Occipital lobe (tissue), 1 donor: ENCODE measurements at regions not wholly inside any gene's neighbourhood (a gene's known extent, or its start where the extent isn't known, plus 50 kb on each side); places are given as distances from the start of the nearest gene placed in this dataset.
"Not testable (repeated sequence)": the region's sequence is repeated elsewhere in the genome, so short reads cannot be mapped to it uniquely, and the experiment has no call there.

ENCODE experiments used
- DNase-seq: peaks from one replicate; lab custom pipeline; 2025; lab: John Stamatoyannopoulos, UW

DNA sequence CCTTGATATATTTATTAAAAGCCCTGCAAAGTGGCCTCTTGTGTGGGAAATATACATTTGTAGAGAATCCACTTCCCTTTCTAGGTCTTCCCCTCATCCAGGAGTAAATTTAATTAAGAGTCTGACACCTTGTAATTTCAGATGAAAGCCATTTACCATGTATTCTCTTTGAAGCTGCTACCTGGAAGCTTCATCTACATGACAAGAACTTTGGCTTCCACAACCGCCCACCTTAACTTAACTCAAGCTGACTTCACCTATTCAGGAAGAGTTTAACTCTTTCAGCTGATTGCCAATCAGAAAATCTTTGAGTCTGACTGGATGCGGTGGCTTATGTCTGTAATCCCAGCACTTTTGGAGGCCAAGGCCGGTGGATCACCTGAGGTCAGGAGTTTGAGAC, 899.9 kb downstream of the TAF11L14 start:
- no peak for DNase-seq

DNA sequence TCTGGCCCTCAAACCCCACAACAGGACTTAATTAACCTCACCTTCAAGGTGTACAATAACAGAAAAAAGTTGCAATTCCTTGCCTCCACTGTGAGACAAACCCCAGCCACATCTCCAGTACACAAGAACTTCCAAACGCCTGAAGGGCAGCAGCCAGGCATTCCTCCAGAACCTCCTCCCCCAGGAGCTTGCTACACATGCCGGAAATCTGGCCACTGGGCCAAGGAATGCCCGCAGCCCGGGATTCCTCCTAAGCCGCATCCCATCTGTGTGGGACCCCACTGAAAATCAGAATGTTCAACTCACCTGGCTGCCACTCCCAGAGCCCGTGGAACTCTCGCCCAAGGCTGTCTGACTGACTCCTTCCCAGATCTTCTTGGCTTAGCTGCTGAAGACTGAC, 901.5 kb downstream of the TAF11L14 start:
- not testable (repeated sequence) for DNase-seq

DNA sequence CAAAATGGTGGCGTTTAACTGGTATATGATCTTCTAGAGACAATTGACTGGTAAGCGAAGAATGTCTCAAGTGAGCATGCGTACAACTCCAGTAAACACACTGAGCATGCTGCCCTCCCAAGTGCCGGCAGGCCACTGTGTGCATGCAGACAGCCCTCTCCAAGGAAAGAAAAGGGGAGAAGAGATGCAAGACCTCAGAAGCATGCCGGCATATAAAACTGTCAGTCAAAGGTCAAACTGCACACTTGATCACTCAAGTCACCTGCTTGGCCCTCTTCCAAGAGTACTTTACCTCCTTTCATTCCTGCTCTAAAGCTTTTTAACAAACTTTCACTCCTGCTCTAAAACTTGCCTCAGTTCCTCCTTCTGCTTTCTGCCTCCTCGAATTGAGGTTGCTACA, 910.2 kb downstream of the TAF11L14 start:
- DNase-seq, result no peak

DNA sequence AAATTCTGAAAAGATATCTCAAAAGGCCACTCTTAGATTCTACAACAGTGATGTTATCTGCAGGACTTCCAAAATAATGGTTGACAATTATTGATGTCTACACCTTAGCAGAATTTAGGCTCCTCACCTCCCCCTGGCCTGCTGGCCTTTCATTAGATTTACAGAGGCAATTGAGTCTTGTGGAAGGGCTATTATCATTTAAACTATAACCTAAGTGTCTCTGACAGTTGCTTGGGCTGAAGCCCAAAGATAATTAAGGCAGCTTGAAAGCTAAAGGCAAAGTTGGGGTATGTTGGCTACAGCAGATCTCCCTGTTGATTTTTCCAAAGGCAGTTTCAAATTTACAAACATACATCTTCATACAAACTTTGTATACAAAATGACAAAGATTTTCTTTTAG, 912.3 kb downstream of the TAF11L14 start:
- DNase-seq, result no peak

DNA sequence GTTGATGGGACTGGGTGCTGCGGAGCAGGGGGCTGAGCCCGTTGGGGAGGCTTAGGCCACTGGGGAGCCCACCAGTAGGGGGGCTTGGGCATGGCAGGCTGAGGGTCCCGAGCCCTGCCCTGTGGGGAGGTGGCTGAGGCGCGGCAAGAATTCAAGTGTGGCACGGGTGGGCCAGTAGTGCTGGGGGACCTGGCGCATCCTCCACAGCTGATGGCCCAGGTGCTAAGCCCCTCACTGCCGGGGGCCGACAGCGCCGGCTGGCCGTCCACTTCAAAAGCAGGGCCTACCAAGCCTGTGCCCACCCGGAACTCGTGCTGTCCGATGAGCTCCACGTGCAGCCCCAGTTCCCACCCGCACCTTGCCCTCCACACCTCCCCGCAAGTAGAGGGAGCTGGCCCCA, 917.5 kb downstream of the TAF11L14 start:
- DNase-seq, result no peak

DNA sequence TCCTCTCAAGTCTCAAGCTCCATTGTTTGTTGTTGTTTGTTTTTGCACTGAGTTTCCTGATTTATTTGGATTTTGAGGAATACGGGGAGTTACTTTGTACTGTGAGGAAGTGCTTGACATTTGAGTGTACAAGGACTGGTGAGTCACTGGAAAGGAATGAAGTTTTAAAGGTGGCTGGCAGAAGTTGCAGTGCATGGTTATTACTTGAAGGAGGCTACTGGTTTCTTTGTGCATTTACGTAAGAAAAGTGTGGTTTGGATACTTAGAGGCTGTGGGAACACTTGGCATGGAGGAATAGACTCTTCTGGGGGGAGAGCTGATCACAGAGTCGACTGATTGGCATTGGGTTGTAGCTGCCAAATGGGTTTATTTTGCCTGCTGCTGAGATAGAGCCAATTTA, 919.0 kb downstream of the TAF11L14 start:
- no peak for DNase-seq

DNA sequence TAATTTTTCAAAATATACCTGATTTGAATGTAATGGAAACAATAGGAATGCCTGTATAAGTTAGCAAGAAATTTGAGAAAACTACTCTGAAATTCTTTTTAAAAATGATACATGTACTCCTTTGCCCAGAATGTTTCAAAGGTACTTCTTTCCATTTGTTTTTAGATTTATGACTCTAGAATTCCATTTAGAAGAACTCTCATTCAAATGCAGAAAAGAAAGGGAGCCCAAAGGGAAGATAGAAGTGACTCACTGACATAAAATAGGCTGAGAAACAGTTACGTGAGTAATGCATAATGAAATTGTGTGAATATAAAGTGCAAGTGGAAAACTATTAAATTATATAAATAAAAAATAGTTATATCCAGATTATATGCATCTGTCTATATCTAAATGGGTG, 926.3 kb downstream of the TAF11L14 start:
- DNase-seq, result no peak

DNA sequence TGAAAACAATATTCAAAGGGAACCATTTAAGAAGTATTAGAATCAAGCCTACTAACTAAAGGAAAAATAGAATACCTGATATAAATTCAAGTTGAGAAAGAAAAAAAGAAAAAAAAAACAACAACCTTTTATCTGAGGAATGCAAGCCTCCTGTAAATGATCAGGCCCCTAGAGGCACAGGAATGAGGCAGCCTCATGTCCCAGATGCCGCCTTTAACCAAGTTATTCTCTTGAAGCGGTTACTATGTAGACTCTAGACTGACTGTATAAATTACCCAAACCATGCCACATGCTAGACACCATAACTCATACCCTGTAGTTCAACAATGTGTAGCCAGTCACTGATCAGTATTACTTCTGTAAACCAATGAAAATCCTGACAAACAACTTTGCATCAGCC, 929.6 kb downstream of the TAF11L14 start:
- no peak for DNase-seq

DNA sequence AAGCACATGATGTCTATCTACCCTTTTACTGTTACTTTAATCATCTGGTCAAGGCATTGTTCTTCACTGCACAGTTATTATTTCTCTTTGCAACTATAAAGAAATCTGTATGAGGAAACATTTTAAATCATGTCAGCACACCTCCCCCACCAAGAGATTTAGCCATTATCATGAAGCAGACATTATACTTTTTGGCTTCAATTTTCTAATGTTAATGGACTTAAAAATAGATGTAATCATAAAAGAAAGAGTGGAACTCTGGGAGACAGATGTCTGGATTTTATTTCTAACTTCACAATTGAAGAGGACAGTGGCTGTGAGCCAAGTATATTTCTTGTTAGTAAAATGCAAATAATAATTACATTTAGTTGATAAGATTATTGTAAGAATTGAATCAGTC, 932.4 kb downstream of the TAF11L14 start:
- no peak for DNase-seq

DNA sequence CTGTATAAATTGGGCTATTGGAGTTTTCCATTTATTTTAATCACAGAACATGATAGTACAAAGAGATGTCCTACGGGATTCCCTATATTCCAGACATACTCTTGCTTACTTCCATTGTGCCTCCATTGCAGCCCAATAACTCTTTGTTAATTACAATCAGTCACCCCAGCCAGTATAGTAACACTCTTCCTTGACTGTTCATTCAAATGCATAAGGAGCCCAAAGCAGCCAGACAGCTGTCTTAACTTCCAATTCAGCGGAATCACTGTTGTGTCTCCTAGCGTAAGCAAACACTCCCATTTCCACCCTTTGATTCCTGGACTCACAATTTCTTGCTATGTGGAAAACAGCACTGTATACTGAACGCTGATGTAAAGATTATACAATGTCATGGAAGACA, 942.3 kb downstream of the TAF11L14 start:
- no peak for DNase-seq

DNA sequence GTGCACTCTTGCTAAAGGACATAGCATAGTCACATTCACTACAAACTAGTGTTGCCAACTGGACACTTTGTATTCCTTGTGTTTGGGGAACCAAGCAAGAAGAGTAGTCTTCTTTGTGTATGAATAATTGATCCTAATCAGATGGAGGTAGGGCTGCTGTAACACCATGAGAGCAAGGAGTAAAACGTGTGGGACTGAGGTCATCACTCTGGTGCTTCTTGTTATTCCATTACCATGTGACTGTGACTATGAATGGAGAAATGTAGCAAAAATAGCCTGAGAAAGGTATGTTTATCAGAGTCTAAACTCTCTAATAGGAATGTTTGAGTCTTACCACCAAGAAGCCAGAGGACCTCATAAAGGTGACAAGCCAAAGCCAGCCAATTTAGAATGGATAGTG, 966.9 kb downstream of the TAF11L14 start:
- DNase-seq, result no peak

DNA sequence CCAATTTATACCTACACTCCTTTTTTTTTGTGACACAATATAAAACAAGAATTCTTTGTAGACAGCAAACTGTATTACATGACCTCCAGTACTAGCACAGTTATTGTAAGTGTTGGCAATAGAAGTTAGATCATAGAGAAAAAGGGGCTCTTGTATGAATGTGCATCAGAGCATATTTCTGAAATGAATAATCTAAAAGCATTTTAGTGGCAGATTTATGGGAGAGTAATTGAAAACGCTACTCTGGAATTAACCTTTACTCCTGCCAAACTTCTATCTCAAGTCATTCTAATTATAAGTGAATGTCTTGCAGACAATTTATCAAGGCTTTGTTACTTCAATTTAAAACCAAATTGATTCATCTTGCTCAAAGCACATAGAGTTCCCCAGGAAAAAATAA, 968.1 kb downstream of the TAF11L14 start:
- no peak for DNase-seq

DNA sequence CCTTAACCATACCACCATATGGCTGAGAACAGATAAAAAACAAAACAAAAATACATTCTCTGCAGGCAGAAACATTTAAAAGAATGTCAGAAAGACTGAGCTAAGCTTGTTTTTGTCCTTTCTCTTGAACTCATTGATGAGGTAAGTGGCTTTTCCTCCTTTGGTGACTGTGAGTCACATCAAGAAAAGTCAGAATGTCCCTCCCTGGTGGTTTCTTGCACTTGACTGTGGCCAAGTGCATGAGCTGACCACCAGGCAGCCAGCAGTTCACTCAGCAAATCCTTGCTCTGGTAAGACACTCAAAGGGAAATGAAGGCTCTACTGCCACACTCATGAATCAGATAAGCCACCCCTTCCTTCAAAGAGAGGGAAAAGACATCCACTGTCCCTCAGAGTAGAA, 970.9 kb downstream of the TAF11L14 start:
- DNase-seq, result no peak

DNA sequence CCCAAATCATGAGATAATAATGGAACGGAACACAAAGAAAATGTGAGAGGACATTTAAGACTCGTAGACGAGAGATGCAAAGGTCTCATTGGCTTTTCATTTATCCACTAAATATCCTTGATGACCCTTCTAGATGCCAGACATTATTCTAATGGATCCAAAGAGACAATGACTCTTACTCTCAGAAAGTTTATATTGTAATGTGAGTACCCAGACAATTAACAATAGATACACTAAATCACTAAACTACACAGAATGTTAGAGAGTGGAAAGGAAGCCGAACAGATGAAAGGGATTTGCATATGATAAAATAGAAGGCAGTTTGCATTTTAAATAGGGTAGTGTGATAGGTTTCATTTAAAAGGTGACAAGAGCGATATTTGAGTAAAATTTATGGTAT, 973.3 kb downstream of the TAF11L14 start:
- no peak for DNase-seq

DNA sequence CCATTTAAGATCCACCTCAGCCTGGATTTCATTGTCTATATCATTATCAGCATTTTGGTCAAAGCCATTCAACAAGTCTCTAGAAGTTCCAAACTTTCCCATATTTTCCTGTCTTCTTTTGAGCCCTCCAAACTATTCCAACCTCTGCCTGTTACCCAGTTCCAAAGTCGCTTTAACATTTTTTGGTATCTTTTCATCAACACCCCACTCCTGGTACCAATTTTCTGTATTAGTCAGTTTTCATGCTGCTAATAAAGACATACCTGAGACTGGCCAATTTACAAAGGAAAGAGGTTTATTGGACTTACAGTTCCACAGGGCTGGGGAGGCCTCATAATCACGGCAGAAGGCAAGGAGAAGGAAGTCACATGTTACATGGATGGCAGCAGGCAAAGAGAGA, 982.9 kb downstream of the TAF11L14 start:
- DNase-seq, result not testable (repeated sequence)

DNA sequence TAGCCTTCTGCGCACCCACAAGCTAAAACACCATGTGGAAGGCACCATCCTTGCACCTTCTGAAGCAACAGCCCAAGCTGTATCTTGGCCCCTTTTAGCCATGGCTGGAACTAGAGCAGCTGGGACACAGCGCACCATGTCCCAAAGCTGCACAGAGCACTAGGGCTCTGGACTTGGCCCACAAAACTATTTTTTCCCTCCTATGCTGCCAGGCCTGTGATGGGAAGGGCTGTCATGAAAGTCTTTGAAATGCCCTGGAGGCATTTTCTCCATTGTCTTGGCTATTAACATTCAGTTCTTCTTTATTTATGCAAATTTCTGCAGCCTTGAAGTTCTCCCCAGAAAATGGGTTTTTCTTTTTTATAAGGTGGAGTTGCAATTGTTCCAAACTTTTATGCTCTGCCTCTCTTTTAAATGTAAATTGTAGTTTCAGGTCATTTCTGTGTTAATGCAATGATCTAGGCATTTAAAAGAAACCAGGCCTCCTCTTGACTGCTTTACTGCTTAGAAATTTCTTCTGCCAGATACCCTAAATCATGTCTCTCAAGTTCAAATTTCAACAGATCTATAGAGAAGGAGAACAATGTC, 996.3 kb downstream of the TAF11L14 start:
- no peak for DNase-seq

DNA sequence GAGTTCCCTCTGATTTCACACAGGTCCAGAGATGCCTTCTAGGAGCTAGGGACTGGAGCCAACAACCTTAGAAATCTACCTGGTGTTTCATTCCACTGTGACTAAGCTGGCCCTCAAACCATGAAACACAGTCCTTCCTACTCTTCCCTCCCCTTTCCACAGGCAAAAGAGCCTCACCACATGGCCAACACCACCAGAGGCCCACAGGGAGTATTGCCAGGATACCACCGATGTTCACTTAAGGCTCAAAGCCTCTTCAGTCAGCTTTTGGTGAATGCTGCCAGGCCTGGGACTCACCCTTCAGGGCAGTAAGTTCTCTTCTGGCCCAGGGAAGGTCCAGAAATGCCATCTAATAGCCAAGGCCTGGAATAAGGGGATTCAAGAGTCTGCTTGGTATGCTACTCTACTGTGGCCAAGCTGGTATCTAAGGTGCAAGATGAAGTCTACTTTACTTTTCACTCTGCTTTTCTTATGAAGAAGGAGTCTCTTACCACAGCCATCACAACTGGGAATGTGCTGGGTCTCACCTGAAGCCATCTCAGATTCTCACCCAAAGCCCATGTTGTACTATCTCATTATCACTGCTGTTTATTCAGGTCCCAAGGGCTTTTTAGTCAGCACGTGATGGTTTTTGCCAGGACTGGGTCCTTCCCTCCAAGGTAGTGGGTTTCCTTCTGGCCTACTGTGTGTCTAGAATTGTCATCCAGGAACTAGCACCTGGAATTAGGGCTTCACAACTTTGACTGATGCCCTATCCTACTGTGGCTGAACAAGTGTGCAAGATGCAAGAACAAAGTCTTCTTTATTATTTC, 1018.4 kb downstream of the TAF11L14 start:
- DNase-seq, result no peak

DNA sequence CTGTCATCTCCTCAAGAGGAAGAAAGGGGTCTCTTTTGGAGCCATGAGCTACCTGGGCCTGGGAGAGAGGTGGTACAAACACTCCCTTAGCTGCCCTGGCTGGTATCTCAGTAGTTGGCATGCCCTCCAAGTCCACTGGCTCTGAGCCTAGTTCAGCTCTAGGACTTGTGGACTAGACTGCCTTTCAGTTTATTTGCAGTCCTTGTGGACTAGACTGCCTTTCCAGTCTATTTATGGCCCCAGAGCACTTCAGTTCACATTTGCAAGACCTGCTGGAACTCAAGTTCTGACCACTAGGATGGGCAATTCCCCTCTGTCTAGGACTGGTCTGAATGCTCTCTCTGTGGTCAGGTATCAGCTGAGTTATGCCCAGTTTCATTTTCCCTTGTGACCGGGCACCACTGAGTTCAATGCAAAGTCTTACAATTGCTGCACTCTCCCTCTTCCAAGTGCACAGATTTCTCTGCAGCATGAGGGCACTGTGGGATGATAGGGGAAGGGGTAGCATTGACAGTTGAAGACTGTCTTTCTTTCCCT, 1019.0 kb downstream of the TAF11L14 start:
- no peak for DNase-seq

DNA sequence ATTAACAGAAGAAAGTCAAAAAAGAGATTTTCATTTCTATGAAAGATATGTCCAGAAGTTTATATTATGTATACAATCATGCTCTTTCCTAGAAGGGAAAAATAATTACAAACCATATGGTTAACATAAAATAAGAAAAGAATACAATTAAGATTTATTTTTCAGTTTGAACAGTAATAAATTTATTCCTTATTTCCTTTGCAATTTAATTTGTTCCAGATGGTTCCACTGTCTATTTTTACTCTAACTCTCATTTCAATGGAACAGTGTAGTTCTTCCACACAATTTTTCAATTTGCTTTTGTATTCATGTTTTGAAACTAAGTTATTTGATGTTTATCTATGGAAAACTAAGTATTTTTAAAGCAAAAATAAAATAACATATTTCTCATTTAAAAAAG, 1026.3 kb downstream of the TAF11L14 start:
- DNase-seq, result no peak

DNA sequence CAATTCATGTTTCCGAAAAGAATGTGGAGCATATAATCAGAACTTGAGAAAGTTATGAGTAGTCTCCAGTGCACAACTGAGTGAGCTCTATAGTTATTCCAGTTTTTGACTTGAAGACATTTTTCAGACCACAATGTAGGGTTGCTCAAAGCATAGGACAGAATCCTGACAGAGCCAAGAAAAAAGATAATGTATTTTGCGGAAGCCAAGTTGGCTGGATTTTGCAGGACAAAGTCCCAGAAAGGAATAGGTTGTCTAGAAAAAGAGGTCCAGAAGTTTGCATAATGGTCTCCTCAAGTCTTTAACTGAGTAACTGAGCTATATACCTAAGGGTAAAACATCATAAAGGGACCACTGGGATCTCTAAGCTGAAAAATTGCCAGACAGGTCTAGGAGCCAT, 1028.0 kb downstream of the TAF11L14 start:
- DNase-seq, result no peak

DNA sequence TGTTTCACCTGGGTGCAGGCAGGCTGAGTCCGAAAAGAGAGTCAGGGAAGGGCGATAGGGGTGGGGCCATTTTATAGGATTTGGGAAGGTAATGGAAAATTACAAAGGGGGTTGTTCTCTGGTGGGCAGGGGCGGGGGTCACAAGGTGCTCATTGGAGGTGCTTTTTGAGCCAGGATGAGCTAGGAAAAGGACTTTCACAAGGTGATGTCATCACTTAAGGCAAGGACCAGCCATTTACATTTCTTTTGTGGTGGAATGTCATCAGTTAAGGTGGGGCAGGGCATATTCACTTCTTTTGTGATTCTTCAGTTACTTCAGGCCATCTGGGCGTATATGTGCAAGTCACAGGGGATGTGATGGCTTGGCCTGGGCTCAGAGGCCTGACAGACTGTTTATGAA, 1040.0 kb downstream of the TAF11L14 start:
- not testable (repeated sequence) for DNase-seq

DNA sequence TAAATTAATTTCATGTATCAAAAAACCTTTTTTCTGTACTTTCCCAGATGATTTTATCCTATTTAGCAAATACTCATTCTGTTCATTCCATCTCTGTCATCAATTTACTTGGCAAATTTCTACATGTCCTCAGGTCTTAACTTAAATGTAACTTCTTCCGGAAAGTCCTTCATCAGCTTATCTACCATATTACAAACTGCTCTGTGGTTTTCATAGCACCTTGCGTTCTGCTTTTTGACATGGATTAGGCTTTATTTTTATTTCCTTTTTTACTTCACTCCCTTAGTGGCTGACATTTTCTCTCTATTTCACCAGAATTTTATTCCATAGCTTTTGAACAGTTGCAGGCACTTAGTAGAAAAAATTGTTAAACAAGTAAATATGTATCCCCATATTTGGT, 1040.8 kb downstream of the TAF11L14 start:
- DNase-seq, result no peak

DNA sequence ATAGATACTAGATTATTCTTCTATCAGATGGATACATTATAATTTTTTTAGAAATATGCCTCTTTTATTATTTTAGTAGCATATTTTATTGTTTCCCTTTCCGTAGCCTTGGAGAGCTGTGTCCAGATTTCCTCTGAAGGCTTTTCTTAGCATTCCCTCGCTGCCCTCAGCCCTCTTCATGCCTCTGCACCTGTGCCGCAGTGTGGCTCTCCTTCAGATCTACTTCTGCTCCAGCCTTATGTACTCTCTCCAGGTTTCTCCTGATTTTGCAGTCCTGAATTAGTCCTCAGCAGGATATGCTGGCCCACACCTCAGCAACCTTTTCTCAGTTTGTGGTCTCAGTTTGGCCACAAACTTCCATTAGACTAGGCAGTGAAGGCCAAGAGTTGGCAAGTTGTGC, 1052.0 kb downstream of the TAF11L14 start:
- no peak for DNase-seq
